ENCODE measurements at regions not wholly inside any gene's neighbourhood (a gene's known extent, or its start where the extent isn't known, plus 50 kb on each side); places are given as distances from the start of the nearest gene placed in this dataset.

- no peak overlapping the region for H3K4me3 ChIP-seq (ENCODE audit: low read depth, low read length, poor library complexity, severe bottlenecking)
- peaks cover 9% of the 10 kb centered on the region for H3K4me1 ChIP-seq (ENCODE audit: insufficient read depth, low read length, severe bottlenecking)
- no peak overlapping the region for H2AFZ ChIP-seq (ENCODE audit: low read length)
- no peaks in the 10 kb centered on the region for H3F3A ChIP-seq (ENCODE audit: insufficient read depth, low read length)
- no peaks in the 10 kb centered on the region for H3K9me2 ChIP-seq (ENCODE audit: low read depth, low read length)
- TF ChIP-seq EZH2 (IDR thresholded peaks at IDR 0.05; ENCODE audit: borderline replicate concordance, low read length), result no peak
- TF ChIP-seq, protein P1, sequence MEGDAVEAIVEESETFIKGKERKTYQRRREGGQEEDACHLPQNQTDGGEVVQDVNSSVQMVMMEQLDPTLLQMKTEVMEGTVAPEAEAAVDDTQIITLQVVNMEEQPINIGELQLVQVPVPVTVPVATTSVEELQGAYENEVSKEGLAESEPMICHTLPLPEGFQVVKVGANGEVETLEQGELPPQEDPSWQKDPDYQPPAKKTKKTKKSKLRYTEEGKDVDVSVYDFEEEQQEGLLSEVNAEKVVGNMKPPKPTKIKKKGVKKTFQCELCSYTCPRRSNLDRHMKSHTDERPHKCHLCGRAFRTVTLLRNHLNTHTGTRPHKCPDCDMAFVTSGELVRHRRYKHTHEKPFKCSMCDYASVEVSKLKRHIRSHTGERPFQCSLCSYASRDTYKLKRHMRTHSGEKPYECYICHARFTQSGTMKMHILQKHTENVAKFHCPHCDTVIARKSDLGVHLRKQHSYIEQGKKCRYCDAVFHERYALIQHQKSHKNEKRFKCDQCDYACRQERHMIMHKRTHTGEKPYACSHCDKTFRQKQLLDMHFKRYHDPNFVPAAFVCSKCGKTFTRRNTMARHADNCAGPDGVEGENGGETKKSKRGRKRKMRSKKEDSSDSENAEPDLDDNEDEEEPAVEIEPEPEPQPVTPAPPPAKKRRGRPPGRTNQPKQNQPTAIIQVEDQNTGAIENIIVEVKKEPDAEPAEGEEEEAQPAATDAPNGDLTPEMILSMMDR (IDR thresholded peaks at IDR 0.05; ENCODE audit: low read length), result no peak
- H3K9me3 ChIP-seq (ENCODE audit: low read length), result no peaks in the 10 kb centered on the region
- no peaks in the 10 kb centered on the region for H3K36me3 ChIP-seq (ENCODE audit: insufficient read depth, low read length)
- H3K27me3 ChIP-seq (ENCODE audit: insufficient read depth, low read length), result no peaks in the 10 kb centered on the region
- H3K79me2 ChIP-seq (ENCODE audit: insufficient read depth, low read length), result no peaks in the 10 kb centered on the region
- no peaks in the 10 kb centered on the region for H4K20me1 ChIP-seq (ENCODE audit: insufficient read depth, low read length)
- no peak overlapping the region for H3K9ac ChIP-seq (ENCODE audit: low read length)
- H3K27ac ChIP-seq (ENCODE audit: low read depth, low read length, poor library complexity, severe bottlenecking), result no peak overlapping the region
- no peak overlapping the region for H3K4me2 ChIP-seq (ENCODE audit: low read length)
Measured at GRCh38 chr10:60450291-60450690, 60.6 kb upstream of the ANK3 start.

DNA sequence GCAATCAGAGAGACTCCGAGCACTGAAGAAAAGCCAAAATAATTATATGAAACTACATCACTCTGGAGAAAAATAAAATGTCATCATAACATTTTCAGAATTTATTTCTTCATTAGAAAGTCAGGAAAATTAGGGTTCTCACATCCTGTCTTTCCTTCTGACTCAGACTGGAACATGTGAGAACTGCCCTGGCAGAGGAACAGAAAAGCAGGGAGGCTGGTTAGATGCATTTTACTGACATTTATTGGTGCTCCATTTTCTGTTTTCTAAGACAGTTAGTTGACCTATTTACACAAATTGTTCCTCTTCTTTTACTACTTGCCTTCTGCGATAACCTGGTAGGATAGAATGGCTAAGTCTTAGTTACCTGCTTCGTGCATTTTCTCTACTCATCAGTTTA is 58.6 kb upstream of the ANK3 start:
- Histone ChIP-seq H3F3A (ENCODE audit: insufficient read depth, low read length) (no peaks in the 10 kb centered on the region), H3K4me2 (ENCODE audit: low read length) (no peak overlapping the region), H3K4me1 (ENCODE audit: insufficient read depth, low read length, severe bottlenecking) (peaks cover 9% of the 10 kb centered on the region), H2AFZ (ENCODE audit: low read length) (no peak overlapping the region), H3K4me3 (ENCODE audit: low read depth, low read length, poor library complexity, severe bottlenecking) (no peak overlapping the region), H3K27ac (ENCODE audit: low read depth, low read length, poor library complexity, severe bottlenecking) (no peak overlapping the region), H3K79me2 (ENCODE audit: insufficient read depth, low read length) (no peaks in the 10 kb centered on the region), H4K20me1 (ENCODE audit: insufficient read depth, low read length) (no peaks in the 10 kb centered on the region), H3K36me3 (ENCODE audit: insufficient read depth, low read length) (no peaks in the 10 kb centered on the region), H3K9me3 (ENCODE audit: low read length) (no peaks in the 10 kb centered on the region), H3K9ac (ENCODE audit: low read length) (no peak overlapping the region), H3K27me3 (ENCODE audit: insufficient read depth, low read length) (no peaks in the 10 kb centered on the region), H3K9me2 (ENCODE audit: low read depth, low read length) (no peaks in the 10 kb centered on the region)
- TF ChIP-seq, protein P1 (IDR thresholded peaks at IDR 0.05; ENCODE audit: low read length), result no peak
- no peak for TF ChIP-seq EZH2 (IDR thresholded peaks at IDR 0.05; ENCODE audit: borderline replicate concordance, low read length)

- Histone ChIP-seq H3F3A (ENCODE audit: insufficient read depth, low read length) (no peaks in the 10 kb centered on the region), H3K36me3 (ENCODE audit: insufficient read depth, low read length) (no peaks in the 10 kb centered on the region), H3K27ac (ENCODE audit: low read depth, low read length, poor library complexity, severe bottlenecking) (no peak overlapping the region), H3K9ac (ENCODE audit: low read length) (no peak overlapping the region), H3K4me3 (ENCODE audit: low read depth, low read length, poor library complexity, severe bottlenecking) (no peak overlapping the region), H3K9me3 (ENCODE audit: low read length) (no peaks in the 10 kb centered on the region), H3K79me2 (ENCODE audit: insufficient read depth, low read length) (no peaks in the 10 kb centered on the region), H3K4me1 (ENCODE audit: insufficient read depth, low read length, severe bottlenecking) (peaks cover 9% of the 10 kb centered on the region), H4K20me1 (ENCODE audit: insufficient read depth, low read length) (no peaks in the 10 kb centered on the region), H3K9me2 (ENCODE audit: low read depth, low read length) (no peaks in the 10 kb centered on the region), H3K27me3 (ENCODE audit: insufficient read depth, low read length) (no peaks in the 10 kb centered on the region), H3K4me2 (ENCODE audit: low read length) (peak overlapping the region; percentile 22; the same call in 1 of the 2 replicates), H2AFZ (ENCODE audit: low read length) (peak overlapping the region; percentile 86)
- TF ChIP-seq EZH2 (IDR thresholded peaks at IDR 0.05; ENCODE audit: borderline replicate concordance, low read length), result no peak
Measured at GRCh38 chr10:60446851-60447250, 57.2 kb upstream of the ANK3 start.

- no peaks in the 10 kb centered on the region for H3K9me3 ChIP-seq (ENCODE audit: low read length)
- H3K9me2 ChIP-seq (ENCODE audit: low read depth, low read length), result no peaks in the 10 kb centered on the region
- no peaks in the 10 kb centered on the region for H3F3A ChIP-seq (ENCODE audit: insufficient read depth, low read length)
- no peak for TF ChIP-seq EZH2 (IDR thresholded peaks at IDR 0.05; ENCODE audit: borderline replicate concordance, low read length)
- TF ChIP-seq, protein P1 (IDR thresholded peaks at IDR 0.05; ENCODE audit: low read length), result no peak
- no peaks in the 10 kb centered on the region for H3K79me2 ChIP-seq (ENCODE audit: insufficient read depth, low read length)
- peak overlapping the region; percentile 22; the same call in 1 of the 2 replicates for H3K4me2 ChIP-seq (ENCODE audit: low read length)
- H3K4me1 ChIP-seq (ENCODE audit: insufficient read depth, low read length, severe bottlenecking), result peaks cover 9% of the 10 kb centered on the region
- H4K20me1 ChIP-seq (ENCODE audit: insufficient read depth, low read length), result no peaks in the 10 kb centered on the region
- peak overlapping the region; percentile 86 for H2AFZ ChIP-seq (ENCODE audit: low read length)
- no peak overlapping the region for H3K9ac ChIP-seq (ENCODE audit: low read length)
- no peaks in the 10 kb centered on the region for H3K27me3 ChIP-seq (ENCODE audit: insufficient read depth, low read length)
- no peak overlapping the region for H3K27ac ChIP-seq (ENCODE audit: low read depth, low read length, poor library complexity, severe bottlenecking)
- H3K36me3 ChIP-seq (ENCODE audit: insufficient read depth, low read length), result no peaks in the 10 kb centered on the region
- no peak overlapping the region for H3K4me3 ChIP-seq (ENCODE audit: low read depth, low read length, poor library complexity, severe bottlenecking)
Measured at GRCh38 chr10:60446070-60446833, 56.6 kb upstream of the ANK3 start.
